C4-2B (cell line): ENCODE measurements at regions not wholly inside any gene's neighbourhood (a gene's known extent, or its start where the extent isn't known, plus 50 kb on each side); places are given as distances from the start of the nearest gene placed in this dataset.

Experiments used
- H3K27ac ChIP-seq: fragments of 450-650 bp; 2 replicates; pipeline ENCODE4 v1.5.1; 2017
- ZFX ChIP-seq: fragments of 450-650 bp; IDR thresholded peaks from 2 replicates; pipeline ENCODE4 v1.6.1; 2017
- TF ChIP-seq, protein P1 (sequence below): fragments of 450-650 bp; conservative IDR thresholded peaks from 2 replicates; pipeline ENCODE4 v1.5.1; 2017; ENCODE audit warnings: mild to moderate bottlenecking

DNA sequence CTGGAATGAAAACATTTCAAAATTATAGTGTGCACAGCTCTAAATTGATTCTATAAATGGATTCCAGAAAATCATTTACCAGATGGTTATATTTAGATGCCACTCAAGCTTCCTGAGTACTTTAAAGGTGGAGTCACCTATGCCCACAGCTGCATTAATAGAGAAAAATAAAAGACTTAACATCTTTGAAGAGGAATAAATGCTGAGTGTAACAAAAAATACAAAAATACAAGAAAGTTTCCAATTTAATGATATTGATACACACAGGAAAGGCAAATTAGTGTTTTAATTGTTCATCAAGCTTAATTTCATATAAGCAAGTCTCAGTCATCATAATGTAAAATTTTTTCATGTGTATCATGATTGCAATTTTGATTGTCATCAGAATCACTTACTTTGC, 89.5 kb upstream of the MANEA start:
- TF ChIP-seq, protein P1, sequence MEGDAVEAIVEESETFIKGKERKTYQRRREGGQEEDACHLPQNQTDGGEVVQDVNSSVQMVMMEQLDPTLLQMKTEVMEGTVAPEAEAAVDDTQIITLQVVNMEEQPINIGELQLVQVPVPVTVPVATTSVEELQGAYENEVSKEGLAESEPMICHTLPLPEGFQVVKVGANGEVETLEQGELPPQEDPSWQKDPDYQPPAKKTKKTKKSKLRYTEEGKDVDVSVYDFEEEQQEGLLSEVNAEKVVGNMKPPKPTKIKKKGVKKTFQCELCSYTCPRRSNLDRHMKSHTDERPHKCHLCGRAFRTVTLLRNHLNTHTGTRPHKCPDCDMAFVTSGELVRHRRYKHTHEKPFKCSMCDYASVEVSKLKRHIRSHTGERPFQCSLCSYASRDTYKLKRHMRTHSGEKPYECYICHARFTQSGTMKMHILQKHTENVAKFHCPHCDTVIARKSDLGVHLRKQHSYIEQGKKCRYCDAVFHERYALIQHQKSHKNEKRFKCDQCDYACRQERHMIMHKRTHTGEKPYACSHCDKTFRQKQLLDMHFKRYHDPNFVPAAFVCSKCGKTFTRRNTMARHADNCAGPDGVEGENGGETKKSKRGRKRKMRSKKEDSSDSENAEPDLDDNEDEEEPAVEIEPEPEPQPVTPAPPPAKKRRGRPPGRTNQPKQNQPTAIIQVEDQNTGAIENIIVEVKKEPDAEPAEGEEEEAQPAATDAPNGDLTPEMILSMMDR: no peak
- TF ChIP-seq ZFX: no peak
- no peak overlapping the region for H3K27ac ChIP-seq

DNA sequence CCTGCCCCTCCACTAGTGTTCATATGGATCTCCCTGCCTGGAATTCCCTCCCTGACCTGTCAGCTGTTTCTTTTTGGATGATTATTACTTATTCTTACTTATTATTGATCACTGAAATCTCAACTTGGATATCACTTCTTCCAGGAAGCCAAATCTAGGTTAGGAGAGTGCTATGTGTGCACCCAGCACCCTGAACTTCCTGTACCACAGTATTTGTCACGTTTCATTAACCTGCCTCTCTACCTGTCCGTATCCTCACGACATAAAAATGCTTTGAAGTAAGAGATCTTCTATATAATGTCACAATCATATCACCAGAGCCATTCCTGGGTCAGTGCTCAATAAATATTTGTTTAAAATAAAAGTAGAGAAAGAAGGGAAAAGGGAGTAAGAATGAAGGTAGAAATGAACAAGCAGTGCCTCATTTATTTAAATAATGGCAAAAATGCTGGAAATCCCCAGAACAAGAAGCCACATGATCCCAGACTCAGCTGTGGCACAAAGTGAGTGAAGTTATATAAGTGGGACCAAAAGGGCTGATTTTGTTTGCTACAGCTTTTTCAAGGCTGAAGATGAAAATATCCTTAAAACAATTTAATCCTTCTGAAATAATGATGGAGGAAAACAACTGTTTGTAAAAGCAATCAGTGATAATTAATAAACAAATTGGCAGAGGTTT, 88.0 kb upstream of the MANEA start:
- TF ChIP-seq, protein P1: no peak
- no peak for TF ChIP-seq ZFX
- no peak overlapping the region for H3K27ac ChIP-seq

DNA sequence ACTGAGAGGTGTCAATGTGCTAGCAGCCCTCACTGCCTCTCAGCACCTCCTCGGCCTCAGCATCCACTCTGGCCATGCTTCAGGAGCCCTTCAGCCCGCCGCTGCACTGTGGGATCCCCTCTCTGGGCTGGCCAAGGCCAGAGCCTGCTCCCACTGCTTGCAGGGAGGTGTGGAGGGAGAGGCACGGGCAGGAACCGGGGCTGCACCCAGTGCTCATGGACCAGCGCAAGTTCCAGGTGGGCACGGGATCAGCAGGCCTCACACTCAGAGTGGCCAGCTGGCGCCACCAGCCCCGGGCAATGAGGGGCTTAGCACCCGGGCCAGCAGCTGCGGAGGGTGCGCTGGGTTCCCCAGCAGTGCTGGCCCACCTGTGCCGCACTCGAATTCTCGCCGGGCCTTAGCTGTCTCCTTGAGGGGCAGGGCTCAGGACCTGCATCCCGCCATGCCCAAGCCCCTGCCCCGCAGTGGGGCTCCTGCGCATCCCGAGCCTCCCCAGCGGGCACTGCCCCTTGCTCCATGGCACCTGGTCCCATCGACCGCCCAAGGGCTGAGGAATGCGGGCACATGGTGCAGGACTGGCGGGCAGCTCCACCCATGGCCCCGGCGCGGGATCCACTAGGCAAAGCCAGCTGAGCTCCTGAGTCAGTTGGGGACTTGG, 80.4 kb upstream of the MANEA start:
- TF ChIP-seq ZFX: no peak
- TF ChIP-seq, protein P1: no peak
- H3K27ac ChIP-seq: no peak overlapping the region

DNA sequence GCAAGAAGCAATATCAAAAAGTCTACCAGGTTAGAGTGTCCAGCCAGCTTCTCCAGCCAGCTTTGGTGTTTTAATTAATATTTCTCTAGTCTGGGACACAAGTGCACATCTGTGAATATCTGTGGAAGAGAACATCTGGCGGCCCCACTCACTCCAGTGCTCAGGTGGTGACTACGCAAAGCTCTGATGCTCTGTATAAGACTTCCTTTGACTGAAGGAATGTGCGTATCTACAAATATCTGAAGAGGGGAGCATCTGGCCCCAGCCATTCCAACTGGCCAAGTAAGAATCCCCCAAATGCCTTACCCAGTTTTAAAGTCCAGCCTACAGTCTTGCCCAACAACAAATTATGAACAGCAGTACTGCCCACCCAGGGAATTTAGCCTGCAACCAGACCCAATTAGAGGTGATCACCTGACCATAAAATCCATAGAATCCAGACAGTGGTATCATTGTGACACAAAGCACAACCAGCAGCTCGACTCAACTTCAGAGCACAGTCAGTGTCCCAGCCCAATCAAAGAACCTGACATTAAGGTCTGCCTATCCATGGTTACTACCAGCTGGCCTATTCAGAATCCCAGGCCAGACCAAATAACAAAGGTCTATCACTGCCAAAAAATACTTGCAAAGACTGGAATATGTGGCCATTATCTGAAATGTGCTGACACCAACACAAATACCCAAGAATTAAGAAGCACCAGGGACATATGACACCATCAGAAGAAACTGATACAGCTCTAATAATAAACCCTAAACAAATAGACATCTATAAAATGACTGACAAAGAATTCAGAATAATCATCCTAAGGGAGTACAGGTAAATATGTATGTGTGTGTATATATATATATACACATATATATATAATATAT, 76.1 kb upstream of the MANEA start:
- H3K27ac ChIP-seq: no peak overlapping the region
- TF ChIP-seq, protein P1: no peak
- TF ChIP-seq ZFX: no peak

DNA sequence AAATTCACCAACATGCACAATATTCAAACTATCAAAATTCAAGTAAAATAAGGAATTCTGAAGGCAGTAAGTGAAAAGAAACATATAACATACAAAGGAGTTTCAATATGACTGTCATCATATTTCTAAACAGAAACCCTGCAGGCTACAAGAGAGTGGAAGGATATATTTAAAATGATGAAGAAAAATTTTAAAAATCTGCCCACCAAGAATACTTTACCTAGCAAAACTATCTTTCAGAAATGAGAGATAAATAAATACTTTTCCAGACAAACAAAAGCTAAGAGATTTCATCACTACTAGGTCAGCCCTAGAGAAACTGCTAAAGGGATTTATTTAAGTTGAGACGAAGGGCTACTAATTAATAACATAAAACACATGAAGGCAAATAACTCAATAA, 73.8 kb upstream of the MANEA start:
- H3K27ac ChIP-seq: no peak overlapping the region
- TF ChIP-seq ZFX: no peak
- TF ChIP-seq, protein P1: no peak

DNA sequence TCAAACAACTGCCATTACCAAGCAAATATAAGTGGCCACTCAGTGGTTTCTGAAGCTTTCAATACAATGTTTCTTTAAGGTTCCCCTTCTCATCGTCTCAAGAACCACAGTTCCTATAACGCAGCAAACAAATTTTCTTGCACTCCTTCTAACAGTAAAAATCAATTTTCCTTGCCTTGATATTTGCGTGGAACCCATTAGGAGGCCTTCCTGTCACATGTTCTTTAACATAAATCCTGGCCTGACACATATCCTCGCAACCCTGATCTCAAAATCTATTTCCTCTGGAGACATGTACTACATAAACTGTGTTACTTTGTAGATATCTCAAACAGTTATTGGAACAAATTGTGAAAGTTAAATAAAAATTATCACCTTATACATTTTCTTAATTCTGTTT, 65.9 kb upstream of the MANEA start:
- H3K27ac ChIP-seq: no peak overlapping the region
- TF ChIP-seq, protein P1: no peak
- TF ChIP-seq ZFX: no peak

DNA sequence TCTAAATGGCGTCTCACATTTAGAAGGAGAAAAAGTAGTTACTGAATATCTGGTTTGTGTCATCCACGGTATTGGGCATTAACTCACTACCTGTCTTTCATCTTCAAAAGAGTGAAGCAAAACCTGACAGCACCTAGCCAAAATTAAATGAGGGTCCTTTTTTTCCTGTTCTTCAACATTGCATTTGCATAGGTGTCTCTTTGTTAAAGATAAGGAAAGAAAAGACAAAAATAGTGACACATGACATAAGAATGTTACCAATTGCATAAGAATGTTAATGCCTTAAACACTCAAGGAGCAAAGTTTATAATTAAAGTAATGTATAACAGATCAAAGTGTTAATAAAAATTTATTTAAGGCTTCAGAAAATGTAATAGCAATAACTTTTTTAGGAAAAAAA, 61.4 kb upstream of the MANEA start:
- H3K27ac ChIP-seq: no peak overlapping the region
- TF ChIP-seq, protein P1: no peak
- no peak for TF ChIP-seq ZFX
